ENCODE measurements at regions not wholly inside any gene's neighbourhood (a gene's known extent, or its start where the extent isn't known, plus 50 kb on each side); places are given as distances from the start of the nearest gene placed in this dataset.

DNA sequence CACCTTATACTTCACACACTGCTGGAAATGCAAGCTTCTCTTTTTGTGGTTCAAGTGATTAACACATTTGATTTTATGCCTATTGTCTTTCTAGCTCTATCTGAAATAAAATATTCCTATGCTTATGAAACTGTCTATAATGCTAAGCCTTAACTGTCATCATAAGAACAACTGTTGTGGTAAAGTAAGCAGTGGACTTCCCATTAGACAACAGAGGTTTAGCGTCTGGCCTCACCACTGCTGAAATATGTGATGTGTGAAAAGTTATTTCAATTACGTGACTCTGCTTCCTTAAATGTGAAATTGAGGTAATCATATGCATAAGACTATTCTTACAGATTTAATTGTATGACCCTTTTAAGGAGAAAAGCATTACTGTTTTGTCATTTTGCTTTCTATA lies 140.2 kb upstream of the LYSMD4 start:
- TF ChIP-seq, protein P1, sequence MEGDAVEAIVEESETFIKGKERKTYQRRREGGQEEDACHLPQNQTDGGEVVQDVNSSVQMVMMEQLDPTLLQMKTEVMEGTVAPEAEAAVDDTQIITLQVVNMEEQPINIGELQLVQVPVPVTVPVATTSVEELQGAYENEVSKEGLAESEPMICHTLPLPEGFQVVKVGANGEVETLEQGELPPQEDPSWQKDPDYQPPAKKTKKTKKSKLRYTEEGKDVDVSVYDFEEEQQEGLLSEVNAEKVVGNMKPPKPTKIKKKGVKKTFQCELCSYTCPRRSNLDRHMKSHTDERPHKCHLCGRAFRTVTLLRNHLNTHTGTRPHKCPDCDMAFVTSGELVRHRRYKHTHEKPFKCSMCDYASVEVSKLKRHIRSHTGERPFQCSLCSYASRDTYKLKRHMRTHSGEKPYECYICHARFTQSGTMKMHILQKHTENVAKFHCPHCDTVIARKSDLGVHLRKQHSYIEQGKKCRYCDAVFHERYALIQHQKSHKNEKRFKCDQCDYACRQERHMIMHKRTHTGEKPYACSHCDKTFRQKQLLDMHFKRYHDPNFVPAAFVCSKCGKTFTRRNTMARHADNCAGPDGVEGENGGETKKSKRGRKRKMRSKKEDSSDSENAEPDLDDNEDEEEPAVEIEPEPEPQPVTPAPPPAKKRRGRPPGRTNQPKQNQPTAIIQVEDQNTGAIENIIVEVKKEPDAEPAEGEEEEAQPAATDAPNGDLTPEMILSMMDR (IDR thresholded peaks at IDR 0.05) = no peak
- TF ChIP-seq POLR2A (IDR thresholded peaks at IDR 0.05) = no peak
